ENCODE measurements at regions not wholly inside any gene's neighbourhood (a gene's known extent, or its start where the extent isn't known, plus 50 kb on each side); places are given as distances from the start of the nearest gene placed in this dataset.

DNA sequence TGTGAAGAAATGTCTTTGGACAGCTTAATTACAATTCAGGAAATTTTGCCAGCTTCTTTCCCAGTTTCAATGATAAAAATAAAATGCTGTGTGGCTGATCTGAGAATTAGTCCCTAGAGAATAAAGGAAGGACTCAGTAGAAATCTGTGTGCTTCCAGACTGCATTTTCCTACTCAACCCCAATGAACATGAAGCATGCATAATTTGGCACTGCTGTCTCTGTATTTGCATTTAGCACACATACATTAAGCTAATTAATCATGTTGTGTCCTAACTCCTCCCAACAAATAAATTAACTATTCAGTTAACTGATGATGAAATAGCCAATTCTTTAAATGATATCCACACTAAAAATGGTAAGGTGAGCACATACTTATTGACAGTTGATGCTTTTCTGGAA, 380.0 kb upstream of the RORB start:
- DNase-seq: no peak
- Histone ChIP-seq H3K36me3 (no peaks in the 10 kb centered on the region), H3K27me3 (no peaks in the 10 kb centered on the region), H3K4me1 (no peaks in the 10 kb centered on the region), H3K4me3 (no peak overlapping the region), H3K27ac (no peak overlapping the region), H3K9me3 (no peaks in the 10 kb centered on the region)
- intact Hi-C loops (cut with DNase I): no loop called here
- TF ChIP-seq POLR2A (IDR thresholded peaks at IDR 0.05): no peak
- TF ChIP-seq, protein P1, sequence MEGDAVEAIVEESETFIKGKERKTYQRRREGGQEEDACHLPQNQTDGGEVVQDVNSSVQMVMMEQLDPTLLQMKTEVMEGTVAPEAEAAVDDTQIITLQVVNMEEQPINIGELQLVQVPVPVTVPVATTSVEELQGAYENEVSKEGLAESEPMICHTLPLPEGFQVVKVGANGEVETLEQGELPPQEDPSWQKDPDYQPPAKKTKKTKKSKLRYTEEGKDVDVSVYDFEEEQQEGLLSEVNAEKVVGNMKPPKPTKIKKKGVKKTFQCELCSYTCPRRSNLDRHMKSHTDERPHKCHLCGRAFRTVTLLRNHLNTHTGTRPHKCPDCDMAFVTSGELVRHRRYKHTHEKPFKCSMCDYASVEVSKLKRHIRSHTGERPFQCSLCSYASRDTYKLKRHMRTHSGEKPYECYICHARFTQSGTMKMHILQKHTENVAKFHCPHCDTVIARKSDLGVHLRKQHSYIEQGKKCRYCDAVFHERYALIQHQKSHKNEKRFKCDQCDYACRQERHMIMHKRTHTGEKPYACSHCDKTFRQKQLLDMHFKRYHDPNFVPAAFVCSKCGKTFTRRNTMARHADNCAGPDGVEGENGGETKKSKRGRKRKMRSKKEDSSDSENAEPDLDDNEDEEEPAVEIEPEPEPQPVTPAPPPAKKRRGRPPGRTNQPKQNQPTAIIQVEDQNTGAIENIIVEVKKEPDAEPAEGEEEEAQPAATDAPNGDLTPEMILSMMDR (IDR thresholded peaks at IDR 0.05): no peak
- no peak for ATAC-seq

- DNase-seq (no peak), ATAC-seq (no peak)
- intact Hi-C loops (cut with DNase I): no loop called here
- no peak for TF ChIP-seq POLR2A (IDR thresholded peaks at IDR 0.05)
- TF ChIP-seq, protein P1 (IDR thresholded peaks at IDR 0.05): no peak
- Histone ChIP-seq H3K4me3 (no peak overlapping the region), H3K27ac (no peak overlapping the region), H3K9me3 (no peaks in the 10 kb centered on the region), H3K36me3 (no peaks in the 10 kb centered on the region), H3K4me1 (no peaks in the 10 kb centered on the region), H3K27me3 (no peaks in the 10 kb centered on the region)
- 66% methylated on average over 3 of the region's 3 CpGs for WGBS (ENCODE audit: insufficient coverage, low coverage, low lambda C conversion rate, missing lambda C conversion rate)
Observed at GRCh38 chr9:74117731-74118130, 379.4 kb upstream of the RORB start.

DNA sequence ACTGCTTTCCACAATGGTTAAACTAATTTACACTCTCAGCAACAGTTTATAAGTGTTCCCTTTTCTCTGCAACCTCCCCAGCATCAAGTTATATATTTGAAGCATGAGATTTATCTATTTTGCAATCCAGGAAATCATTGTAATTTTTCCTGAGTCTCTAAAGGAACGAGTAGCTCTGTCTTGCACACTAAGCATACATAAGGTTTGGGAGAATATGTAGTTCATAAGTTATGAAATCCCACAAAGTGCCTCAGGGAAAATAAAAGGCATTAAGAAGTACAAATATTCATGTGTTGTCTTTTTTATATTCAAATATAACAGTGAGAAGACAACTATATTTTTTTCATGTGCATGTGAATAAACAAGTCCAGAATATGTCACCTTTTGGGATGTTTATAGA, 377.1 kb upstream of the RORB start:
- Histone ChIP-seq H3K27me3 (no peaks in the 10 kb centered on the region), H3K27ac (no peak overlapping the region), H3K36me3 (no peaks in the 10 kb centered on the region), H3K4me3 (no peak overlapping the region), H3K9me3 (no peaks in the 10 kb centered on the region), H3K4me1 (no peaks in the 10 kb centered on the region)
- no peak for ATAC-seq
- WGBS (ENCODE audit: insufficient coverage, low coverage, low lambda C conversion rate, missing lambda C conversion rate): 21% methylated on average over 1 of the region's 1 CpG
- no peak for DNase-seq
- intact Hi-C loops (cut with DNase I): no loop called here
- TF ChIP-seq POLR2A (IDR thresholded peaks at IDR 0.05): no peak
- TF ChIP-seq, protein P1 (IDR thresholded peaks at IDR 0.05): no peak

DNA sequence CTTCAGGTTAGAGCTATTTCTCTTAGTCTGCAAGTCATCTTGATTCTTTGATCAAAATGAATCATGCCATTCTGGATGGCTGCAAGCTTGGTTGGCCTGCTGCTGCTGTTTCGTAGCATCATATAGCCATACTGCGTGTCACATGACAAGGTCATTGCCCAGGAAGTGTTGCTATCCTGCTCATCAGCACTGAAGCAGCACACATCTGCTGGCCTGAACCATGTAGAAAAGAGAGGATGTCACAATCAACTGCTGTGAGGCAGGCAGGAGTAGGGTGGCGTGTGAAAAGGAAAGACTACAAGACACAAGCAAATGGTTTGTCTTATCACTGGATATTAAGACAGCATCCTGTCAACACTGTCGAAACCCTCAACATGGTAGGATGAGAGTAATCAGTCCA, 376.7 kb upstream of the RORB start:
- no peaks in the 10 kb centered on the region for H3K9me3 ChIP-seq
- TF ChIP-seq, protein P1 (IDR thresholded peaks at IDR 0.05): no peak
- TF ChIP-seq POLR2A (IDR thresholded peaks at IDR 0.05): no peak
- H3K27me3 ChIP-seq: no peaks in the 10 kb centered on the region
- no peak overlapping the region for H3K4me3 ChIP-seq
- ATAC-seq (no peak), DNase-seq (no peak)
- 44% methylated on average over 4 of the region's 4 CpGs for WGBS (ENCODE audit: insufficient coverage, low coverage, low lambda C conversion rate, missing lambda C conversion rate)
- no peaks in the 10 kb centered on the region for H3K36me3 ChIP-seq
- H3K4me1 ChIP-seq: no peaks in the 10 kb centered on the region
- intact Hi-C loops (cut with DNase I): no loop called here
- no peak overlapping the region for H3K27ac ChIP-seq

GRCh38 chr9:74122216-74122615, 374.9 kb upstream of the RORB start:
- H3K9me3 ChIP-seq: no peaks in the 10 kb centered on the region
- H3K4me3 ChIP-seq: no peak overlapping the region
- H3K27me3 ChIP-seq: no peaks in the 10 kb centered on the region
- WGBS (ENCODE audit: insufficient coverage, low coverage, low lambda C conversion rate, missing lambda C conversion rate): 59% methylated on average over 2 of the region's 2 CpGs
- ATAC-seq (no peak), DNase-seq (no peak)
- TF ChIP-seq, protein P1 (IDR thresholded peaks at IDR 0.05): no peak
- no peak for TF ChIP-seq POLR2A (IDR thresholded peaks at IDR 0.05)
- no peak overlapping the region for H3K27ac ChIP-seq
- H3K4me1 ChIP-seq: no peaks in the 10 kb centered on the region
- intact Hi-C loops (cut with DNase I): no loop called here
- no peaks in the 10 kb centered on the region for H3K36me3 ChIP-seq
